GM19239 (cell line): ENCODE measurements at regions not wholly inside any gene's neighbourhood (a gene's known extent, or its start where the extent isn't known, plus 50 kb on each side); places are given as distances from the start of the nearest gene placed in this dataset.

Experiments used
- DNase-seq: peaks from one replicate; pipeline ENCODE4 v3.0.0; 2011; ENCODE audit warnings: low spot score; ENCODE audit not compliant: insufficient read length
- FAIRE-seq: peaks from 2 replicates; lab custom pipeline; 2011; peaks lifted over from hg19 to GRCh38; lab: Jason Lieb, UNC

DNA sequence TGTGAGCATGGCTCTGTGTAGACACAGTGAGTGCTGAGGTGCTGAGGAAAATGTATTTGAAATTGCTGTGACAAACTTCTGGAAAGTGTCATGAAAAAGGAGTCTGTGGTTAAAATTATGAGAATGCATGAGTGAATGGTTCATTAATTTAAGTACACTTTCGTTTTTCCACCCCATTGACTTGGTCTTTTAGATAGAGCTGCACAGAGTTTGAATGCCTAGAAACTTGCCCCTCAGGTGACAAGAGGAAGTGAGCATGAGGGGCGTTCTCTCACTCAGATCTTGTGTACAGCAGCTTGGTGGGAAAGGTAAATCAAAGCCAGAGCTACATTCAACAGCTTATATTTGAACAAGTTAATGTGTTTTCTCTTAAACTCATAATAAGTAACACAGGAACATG is 296.8 kb downstream of the WDR72 start:
- DNase-seq (no peak), FAIRE-seq (no peak)

GRCh38 chr15:53461677-53462076 is 297.8 kb downstream of the WDR72 start:
- FAIRE-seq (no peak), DNase-seq (no peak)

DNA sequence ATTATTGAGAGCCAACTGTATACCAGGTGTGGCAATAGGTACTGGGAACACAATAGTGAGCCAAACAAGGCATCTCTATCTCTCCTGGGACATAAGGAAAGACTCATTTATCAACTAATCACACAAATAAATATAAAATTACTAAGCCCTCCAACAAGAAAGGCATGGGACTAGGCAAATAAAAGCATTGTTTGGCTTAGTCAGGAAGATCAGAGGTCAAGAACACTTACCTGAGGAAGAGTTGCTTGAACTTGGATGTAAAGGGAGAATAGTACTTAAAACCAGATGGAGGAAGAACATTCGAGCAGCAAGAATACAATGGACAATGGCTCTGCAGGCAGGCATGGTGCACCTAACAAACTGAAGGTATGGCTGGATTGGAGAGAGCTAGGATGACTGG is 300.7 kb downstream of the WDR72 start:
- DNase-seq, result no peak
- no peak for FAIRE-seq

- FAIRE-seq (no peak), DNase-seq (no peak)
Observed at GRCh38 chr15:53457479-53457878, 302.0 kb downstream of the WDR72 start.

DNA sequence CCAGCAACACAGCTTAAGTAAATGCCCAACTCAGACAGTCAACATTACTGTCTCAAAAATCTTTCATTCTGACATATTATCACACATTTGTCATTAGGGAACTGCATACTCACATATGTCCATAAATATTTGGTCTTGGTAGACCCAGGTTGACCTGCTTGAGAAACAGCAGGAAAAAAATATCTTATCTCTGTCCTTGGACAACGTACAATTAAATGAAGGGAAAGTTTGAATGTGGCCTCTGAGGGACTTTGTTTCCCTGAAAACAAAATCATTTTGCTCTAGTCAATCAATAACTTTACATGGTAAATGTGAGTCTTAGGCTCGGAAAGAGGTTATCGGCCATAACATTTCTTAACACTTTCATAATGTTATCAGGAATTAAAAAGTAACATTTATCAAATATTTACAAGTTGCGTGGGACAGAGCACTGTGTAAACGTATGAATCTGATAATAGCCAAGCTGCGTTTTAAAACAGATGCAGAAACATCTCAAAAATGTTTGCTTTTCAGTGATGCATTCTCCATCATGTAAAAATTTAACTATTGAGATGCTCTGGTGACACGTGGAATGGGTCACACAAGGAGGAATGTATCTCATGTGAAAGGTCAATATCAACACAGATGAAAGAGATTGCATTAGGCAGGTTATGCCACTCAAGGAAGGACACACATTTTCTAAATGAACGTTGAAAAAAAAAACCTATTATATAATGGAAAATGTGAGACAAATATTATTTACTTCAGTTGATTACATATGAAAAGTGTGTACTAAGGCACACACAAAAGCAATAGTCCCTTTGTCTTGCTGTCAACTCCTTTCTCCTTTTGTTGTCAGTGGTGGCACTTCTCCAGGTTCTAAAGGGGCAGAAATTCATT is 304.4 kb downstream of the WDR72 start:
- FAIRE-seq, result no peak
- no peak for DNase-seq

- DNase-seq (no peak), FAIRE-seq (no peak)
Observed at GRCh38 chr15:53454535-53454842, 305.0 kb downstream of the WDR72 start.

DNA sequence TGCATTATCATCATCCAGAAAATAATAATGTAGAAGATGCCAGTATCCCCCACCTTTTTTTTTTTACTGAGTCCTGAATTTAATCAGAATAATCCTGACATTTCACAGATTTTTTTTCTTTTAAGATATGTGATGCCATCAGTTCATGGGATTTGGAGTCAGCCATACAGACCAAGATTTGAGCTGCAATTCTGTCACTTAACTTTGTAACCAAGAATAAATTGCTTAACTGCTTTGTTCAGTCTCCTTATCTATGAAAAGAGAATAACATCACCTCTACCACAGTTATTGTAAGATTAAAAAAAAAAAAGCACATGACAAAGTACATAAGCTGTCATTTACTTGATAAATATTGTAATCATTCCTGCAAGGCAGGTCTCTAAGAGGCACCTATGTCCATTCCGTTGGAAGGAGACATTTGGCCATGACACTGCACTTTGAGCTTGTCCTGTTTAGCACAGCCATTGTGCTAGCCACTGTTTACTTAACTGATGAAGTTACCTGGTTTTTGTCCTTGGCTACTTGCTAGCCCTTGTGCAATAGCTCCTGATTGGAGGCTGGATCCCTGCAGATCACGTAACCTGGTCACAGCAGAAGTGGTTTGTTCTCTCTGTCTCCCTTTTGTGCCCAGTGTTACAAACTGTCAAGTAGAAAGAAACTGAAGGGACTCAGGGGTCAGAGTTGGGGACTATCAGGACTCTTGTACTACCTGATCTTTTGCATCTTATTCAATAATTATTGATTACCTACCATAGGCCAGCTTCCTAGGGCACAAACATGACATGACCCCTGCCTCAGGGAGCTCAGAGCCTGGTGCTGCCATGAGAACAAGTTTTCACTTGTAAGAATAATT is 306.0 kb downstream of the WDR72 start:
- FAIRE-seq, result no peak
- no peak for DNase-seq

DNA sequence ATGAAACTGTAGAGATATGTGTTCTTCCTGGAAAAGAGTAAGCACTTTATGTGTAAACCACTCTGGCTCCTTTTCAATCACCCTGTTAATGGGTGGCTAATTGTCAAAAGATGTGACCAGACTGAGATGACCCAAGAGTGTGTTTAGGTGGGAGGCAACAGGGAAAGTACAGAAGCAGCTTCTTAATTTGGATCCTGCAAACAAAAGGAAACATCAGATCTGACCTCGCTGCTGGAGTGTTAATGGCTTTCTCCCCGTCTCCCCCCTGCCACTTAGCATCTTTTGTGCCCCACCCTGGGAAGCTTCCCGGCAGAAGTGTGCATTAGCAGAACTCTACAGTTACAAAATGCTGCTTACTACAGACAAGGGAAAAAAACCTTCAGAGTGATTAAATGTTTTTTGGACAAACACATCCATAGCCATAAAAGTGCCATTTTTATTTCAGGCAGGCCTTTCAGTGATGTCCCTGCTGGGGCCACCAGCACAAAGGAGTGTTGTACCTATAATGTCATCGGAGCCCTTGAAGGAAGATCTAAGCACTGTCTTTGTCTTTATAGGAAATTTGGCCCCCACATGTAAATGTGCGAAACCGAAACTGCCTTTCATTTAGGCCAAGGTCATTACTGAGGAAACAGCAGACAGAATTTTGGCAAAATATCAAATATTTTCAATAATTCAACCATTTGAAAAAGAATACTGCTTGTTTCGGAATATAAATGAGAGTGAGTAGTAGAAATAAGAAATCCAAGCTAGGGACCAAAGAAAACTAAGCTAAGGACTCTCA is 311.0 kb downstream of the WDR72 start:
- FAIRE-seq (no peak), DNase-seq (no peak)

DNA sequence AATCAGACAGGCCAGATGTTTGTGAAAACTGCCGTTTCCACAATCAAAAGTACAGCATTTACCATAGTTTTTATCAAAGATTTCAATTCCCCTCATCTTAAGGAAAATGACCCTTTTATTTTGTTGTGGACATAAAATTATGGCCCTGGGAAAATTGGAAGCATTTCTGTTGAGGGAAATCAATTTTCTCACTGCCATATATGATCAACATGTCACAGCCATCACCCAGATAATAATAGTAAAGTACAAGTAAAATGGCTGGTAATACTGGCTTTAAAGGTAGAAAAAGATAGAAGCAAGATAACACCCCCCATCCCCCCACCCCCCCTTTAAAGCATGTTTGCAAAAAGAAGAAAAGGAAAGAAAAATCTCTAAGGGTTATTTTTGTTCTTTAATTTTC is 311.7 kb downstream of the WDR72 start:
- DNase-seq (no peak), FAIRE-seq (no peak)

- DNase-seq (no peak), FAIRE-seq (no peak)
Observed at GRCh38 chr15:53447053-53447574, 312.3 kb downstream of the WDR72 start.

- FAIRE-seq (no peak), DNase-seq (no peak)
Observed at GRCh38 chr15:53446376-53446775, 313.1 kb downstream of the WDR72 start.

GRCh38 chr15:53445531-53445930 is 313.9 kb downstream of the WDR72 start:
- FAIRE-seq (no peak), DNase-seq (no peak)

GRCh38 chr15:53437985-53438841 is 321.2 kb downstream of the WDR72 start:
- DNase-seq, result no peak
- no peak for FAIRE-seq

DNA sequence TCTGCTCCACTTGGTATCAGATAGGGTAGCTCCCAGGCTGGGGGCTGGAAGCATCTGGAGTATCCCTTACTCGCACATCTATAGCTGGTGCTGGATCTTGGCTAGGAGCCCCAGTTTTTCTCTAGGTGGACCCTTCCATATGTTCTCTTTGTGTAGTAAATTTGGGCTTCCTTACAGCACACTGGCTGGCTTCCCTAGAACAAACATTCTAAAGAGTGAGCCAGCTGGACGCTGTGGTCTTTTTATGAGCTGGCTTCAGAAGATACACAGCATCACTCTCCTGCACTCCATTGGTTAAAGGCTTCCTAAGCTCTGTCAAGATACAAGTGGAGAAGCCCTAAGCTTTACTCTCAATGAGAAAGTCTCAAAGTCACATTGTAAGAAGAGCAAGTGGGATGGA is 322.1 kb downstream of the WDR72 start:
- no peak for DNase-seq

DNA sequence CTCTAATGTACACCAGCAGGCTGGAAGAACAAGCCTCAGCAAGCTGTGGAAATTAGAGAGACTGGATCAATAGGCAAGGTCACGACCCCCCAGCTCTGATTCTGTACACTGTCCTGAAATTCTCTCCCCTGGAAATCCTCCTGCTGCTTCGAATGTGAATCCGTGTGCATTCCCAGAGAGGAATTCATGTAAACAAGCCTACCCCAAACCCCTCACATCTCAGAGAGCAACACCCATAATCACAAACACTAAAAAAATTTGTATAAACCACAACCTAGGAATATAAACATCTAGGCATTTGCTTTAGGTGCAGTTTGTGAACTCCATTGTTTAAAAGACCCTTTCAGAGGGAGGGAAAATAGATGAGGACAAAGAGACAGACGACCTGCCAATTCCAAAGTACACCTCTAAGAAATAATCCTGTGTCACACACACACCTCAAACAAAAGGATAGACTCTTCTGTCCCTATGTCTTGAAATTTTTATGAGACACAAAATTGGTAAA is 325.2 kb downstream of the WDR72 start:
- DNase-seq (no peak), FAIRE-seq (no peak)

More for the DNA sequence above, 322.1 kb downstream of the WDR72 start:
- no peak for FAIRE-seq

GRCh38 chr15:53416219-53416940 is 343.1 kb downstream of the WDR72 start:
- no peak for FAIRE-seq
- DNase-seq, result no peak

DNA sequence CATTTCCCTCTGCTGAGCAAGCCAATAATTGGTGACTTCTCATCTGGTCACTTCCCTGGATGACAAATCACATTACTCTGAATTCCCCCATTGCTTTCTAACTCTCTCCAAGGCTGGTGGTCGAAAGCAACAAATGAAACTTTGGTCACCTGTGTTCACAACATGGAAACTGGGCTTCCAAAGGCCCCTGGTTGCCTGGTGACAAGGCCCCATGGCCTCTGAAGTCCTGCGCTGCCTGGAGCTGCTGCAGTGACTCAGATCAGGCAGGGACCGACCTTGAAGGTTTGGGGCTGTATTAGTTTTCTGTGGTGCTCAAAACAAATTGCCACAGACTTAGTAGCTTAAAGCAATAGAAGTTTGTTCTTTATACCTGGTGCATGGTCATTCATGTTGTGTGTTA is 345.3 kb downstream of the WDR72 start:
- DNase-seq (no peak), FAIRE-seq (no peak)

- DNase-seq (no peak), FAIRE-seq (no peak)
Observed at GRCh38 chr15:53412542-53412941, 346.9 kb downstream of the WDR72 start.
